Adrenal gland (tissue), 9 donors: ENCODE measurements at regions not wholly inside any gene's neighbourhood (a gene's known extent, or its start where the extent isn't known, plus 50 kb on each side); places are given as distances from the start of the nearest gene placed in this dataset.
A peak's percentile ranks its signal among the peaks of the same experiment; 100 is the strongest.

Experiments
- DNase-seq, 7 donors: peaks; one replicate each; pipeline ENCODE4 v3.0.0-alpha.2; 2019 to 2020
- H3K27ac ChIP-seq, 5 donors: fragments of 200-600 bp; sonication (generic) in 4 of 5; 1 replicate in 3 of 5; 2 replicates in 2 of 5; pipeline versions ENCODE4 v1.5.1 to v1.8.0; 2016 to 2020; ENCODE audit warnings: mild to moderate bottlenecking in 1 of 5
- H3K27me3 ChIP-seq: fragments of 200-600 bp; 2 replicates; pipeline ENCODE4 v1.8.0; 2021
- H3K36me3 ChIP-seq, 2 donors: fragments of 200-600 bp; replicated peaks in 1 of 2; 1 replicate in 1 of 2; 2 replicates in 1 of 2; pipeline versions ENCODE4 v1.5.1 to v1.8.0; 2018 to 2022
- H3K4me1 ChIP-seq, 2 donors: fragments of 200-600 bp; replicated peaks in 1 of 2; 1 replicate in 1 of 2; 2 replicates in 1 of 2; pipeline versions ENCODE4 v1.5.1 to v1.8.0; 2018 to 2021
- H3K4me3 ChIP-seq, 4 donors: fragments of 200-600 bp; sonication (generic) in 3 of 4; one replicate each; pipeline ENCODE4 v1.5.1; 2016 to 2018
- H3K9me3 ChIP-seq, 3 donors: fragments of 200-600 bp; sonication (generic) in 1 of 3; replicated peaks in 1 of 3; 1 replicate in 2 of 3; 2 replicates in 1 of 3; pipeline versions ENCODE4 v1.5.1 to v1.8.0; 2016 to 2021
- CTCF ChIP-seq, 6 experiments: fragments of 450-650 bp in 4 of 6; fragments of 200-600 bp in 2 of 6; sonication (generic) in 1 of 6; IDR thresholded peaks; 1 replicate in 5 of 6; 2 replicates in 1 of 6; pipeline versions ENCODE4 v1.5.1 to v1.8.0; 2016 to 2021; ENCODE audit warnings: antibody characterized with exemption in 6 of 6, mild to moderate bottlenecking in 2 of 6, moderate library complexity in 1 of 6
- POLR2A ChIP-seq, 2 donors: fragments of 450-650 bp; IDR thresholded peaks; one replicate each; pipeline ENCODE4 v1.6.1; 2017; ENCODE audit warnings: antibody characterized with exemption in 2 of 2, mild to moderate bottlenecking in 2 of 2, moderate library complexity in 1 of 2
- WGBS, 4 donors: extraction: QIAGEN DNeasy Blood & Tissue Kit in 2 of 4; methylation state at CpG; one replicate each; pipeline versions ENCODE4 v1.1.5 to v1.1.7; 2013 to 2017; 5-methylcytosine and 5-hydroxymethylcytosine counted together
- intact Hi-C, 2 donors: fragments of 100-400 bp; cut with DNase I; formaldehyde crosslinking; loops; one replicate each; pipeline versions ENCODE4 v1.14.1 to v1.15.0; 2022 to 2023
- donor health status: healthy with polysubstance abuse.
- donor health status: Bipolar disorder and iron deficiency.
- donor health status: DM: yes; HTN: yes; CAD: no.
- donor health status: DM: no; HTN: no; CAD: no.
- donor health status: DM: no; HTN: no; CAD: no.

DNA sequence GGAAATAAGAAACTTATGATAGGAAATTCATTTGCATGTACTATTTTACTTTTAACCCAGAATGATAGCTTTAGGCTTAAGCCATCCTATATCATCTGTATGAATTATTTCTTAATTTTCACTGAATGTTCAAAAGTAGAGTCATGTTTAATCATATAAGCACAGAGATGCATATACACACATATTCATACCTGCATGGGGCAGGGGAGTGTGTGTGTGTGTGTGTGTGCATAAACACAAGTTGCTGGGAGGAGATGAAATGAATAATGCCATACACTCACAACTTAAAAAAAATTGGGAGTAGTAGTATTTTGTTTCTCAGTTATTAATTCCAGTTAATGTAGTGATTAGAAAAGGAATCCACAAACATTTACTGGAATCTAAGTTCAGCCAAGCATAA lies 83.1 kb upstream of the IKZF1 start:
- H3K36me3 ChIP-seq, result no peaks in the 10 kb centered on the region
- TF ChIP-seq CTCF (IDR thresholded peaks at IDR 0.05) (no peak), POLR2A (IDR thresholded peaks at IDR 0.05) (no peak)

DNA sequence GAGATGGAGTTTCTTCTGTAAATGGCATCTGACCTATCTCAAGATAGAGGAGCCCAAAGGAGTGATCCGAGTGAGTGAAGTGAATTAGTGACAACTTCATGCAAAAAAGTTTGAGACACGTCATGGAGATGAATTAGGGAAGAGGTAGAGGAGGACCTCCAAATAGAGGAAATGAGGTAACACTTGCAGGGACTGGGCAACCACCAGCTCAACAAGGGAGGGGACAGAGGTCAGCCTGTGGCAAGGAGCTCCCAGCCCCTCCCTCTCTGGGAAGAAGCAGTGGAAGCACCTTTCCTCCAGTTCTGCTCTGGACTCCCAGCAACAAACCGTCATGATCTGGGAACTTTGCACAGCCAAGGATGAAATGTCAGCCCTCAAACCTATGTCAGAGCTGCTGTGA lies 83.5 kb upstream of the IKZF1 start:
- TF ChIP-seq POLR2A (IDR thresholded peaks at IDR 0.05), result no peak
- no peak for TF ChIP-seq CTCF (IDR thresholded peaks at IDR 0.05)
- peak in 1 of 7 donors; percentile 43 for DNase-seq
- Histone ChIP-seq H3K4me1 (no peaks in the 10 kb centered on the region), H3K27me3 (no peaks in the 10 kb centered on the region), H3K4me3 (no peak overlapping the region), H3K36me3 (no peaks in the 10 kb centered on the region), H3K27ac (no peak overlapping the region), H3K9me3 (peaks cover 0 to 6% (median 0%) of the 10 kb centered on the region in 3 donors)
- intact Hi-C loops, result no loop called here
- 53 to 73% (median 60%) methylated on average over 3 of the region's 3 CpGs for WGBS, 4 donors

More for the DNA sequence above, 83.1 kb upstream of the IKZF1 start:
- DNase-seq, result no peak
- Histone ChIP-seq H3K27ac (no peak overlapping the region), H3K4me3 (no peak overlapping the region), H3K27me3 (no peaks in the 10 kb centered on the region), H3K9me3 (peaks cover 0 to 6% (median 0%) of the 10 kb centered on the region in 3 donors), H3K4me1 (no peaks in the 10 kb centered on the region)
- intact Hi-C loops, result no loop called here

GRCh38 chr7:50220273-50220672 lies 84.2 kb upstream of the IKZF1 start:
- WGBS, 4 donors, result 46 to 59% (median 54%) methylated on average over 2 of the region's 2 CpGs
- H3K4me3 ChIP-seq, result no peak overlapping the region
- no peaks in the 10 kb centered on the region for H3K36me3 ChIP-seq
- intact Hi-C loops, result no loop called here
- H3K27me3 ChIP-seq, result no peaks in the 10 kb centered on the region
- no peaks in the 10 kb centered on the region for H3K4me1 ChIP-seq
- peaks cover 0 to 6% (median 0%) of the 10 kb centered on the region in 3 donors for H3K9me3 ChIP-seq
- no peak overlapping the region for H3K27ac ChIP-seq
- no peak for DNase-seq
- no peak for TF ChIP-seq POLR2A (IDR thresholded peaks at IDR 0.05)
- TF ChIP-seq CTCF (IDR thresholded peaks at IDR 0.05), result no peak

GRCh38 chr7:50217821-50218281 lies 86.7 kb upstream of the IKZF1 start:
- WGBS, 4 donors, result 46 to 58% (median 49%) methylated on average over 4 of the region's 4 CpGs
- no peaks in the 10 kb centered on the region for H3K27me3 ChIP-seq
- H3K27ac ChIP-seq, result no peak overlapping the region
- peak in 1 of 7 donors; percentile 48 for DNase-seq
- H3K4me3 ChIP-seq, result no peak overlapping the region
- no peaks in the 10 kb centered on the region for H3K36me3 ChIP-seq
- H3K4me1 ChIP-seq, result no peaks in the 10 kb centered on the region
- no peak for TF ChIP-seq CTCF (IDR thresholded peaks at IDR 0.05)
- no peak for TF ChIP-seq POLR2A (IDR thresholded peaks at IDR 0.05)
- H3K9me3 ChIP-seq, result peaks cover 0 to 6% (median 0%) of the 10 kb centered on the region in 3 donors
- intact Hi-C loops, result no loop called here
